Parathyroid adenoma (tissue), 2 donors: ENCODE measurements at regions not wholly inside any gene's neighbourhood (a gene's known extent, or its start where the extent isn't known, plus 50 kb on each side); places are given as distances from the start of the nearest gene placed in this dataset.
"Not testable (repeated sequence)": the region's sequence is repeated elsewhere in the genome, so short reads cannot be mapped to it uniquely, and the experiment has no call there.

Source experiments
- H2AFZ ChIP-seq: fragments of 300-600 bp; sonication (generic); one replicate; pipeline ENCODE4 v1.7.0; 2017; ENCODE audit warnings: antibody characterized with exemption, mild to moderate bottlenecking
- H3K27ac ChIP-seq: fragments of 300-600 bp; sonication (generic); one replicate; pipeline ENCODE4 v1.7.0; 2017
- H3K27me3 ChIP-seq: fragments of 300-600 bp; sonication (generic); one replicate; pipeline ENCODE4 v1.7.0; 2017; ENCODE audit warnings: low read length; ENCODE audit not compliant: control insufficient read depth, insufficient read depth
- H3K36me3 ChIP-seq: fragments of 300-600 bp; sonication (generic); one replicate; pipeline ENCODE4 v1.7.0; 2017; ENCODE audit warnings: low read length; ENCODE audit not compliant: control insufficient read depth, insufficient read depth
- H3K4me1 ChIP-seq: fragments of 300-600 bp; sonication (generic); one replicate; pipeline ENCODE4 v1.7.0; 2017; ENCODE audit warnings: control low read depth
- H3K4me2 ChIP-seq: fragments of 300-600 bp; sonication (generic); one replicate; pipeline ENCODE4 v1.7.0; 2017; ENCODE audit warnings: low read length
- H3K4me3 ChIP-seq: fragments of 300-600 bp; sonication (generic); one replicate; pipeline ENCODE4 v1.7.0; 2017; ENCODE audit warnings: low read depth, low read length
- H3K79me2 ChIP-seq: fragments of 300-600 bp; sonication (generic); one replicate; pipeline ENCODE4 v1.7.0; 2017; ENCODE audit warnings: control low read depth
- H3K9ac ChIP-seq: fragments of 300-600 bp; sonication (generic); one replicate; pipeline ENCODE4 v1.7.0; 2017; ENCODE audit warnings: mild to moderate bottlenecking
- H3K9me3 ChIP-seq: fragments of 300-600 bp; sonication (generic); one replicate; pipeline ENCODE4 v1.7.0; 2017; ENCODE audit warnings: low read length; ENCODE audit not compliant: control insufficient read depth
- TF ChIP-seq, protein P1 (sequence below): fragments of 300-600 bp; sonication (generic); IDR thresholded peaks from one replicate; pipeline ENCODE4 v1.7.0; 2017; ENCODE audit warnings: antibody characterized with exemption, mild to moderate bottlenecking
- donor health status: primary hyperparathyroidism.

- no peak overlapping the region for H3K27ac ChIP-seq
Measured at GRCh38 chr1:81183553-81183952, 617.2 kb upstream of the ADGRL2 start.

GRCh38 chr1:81183051-81183450, 617.7 kb upstream of the ADGRL2 start:
- TF ChIP-seq, protein P1, sequence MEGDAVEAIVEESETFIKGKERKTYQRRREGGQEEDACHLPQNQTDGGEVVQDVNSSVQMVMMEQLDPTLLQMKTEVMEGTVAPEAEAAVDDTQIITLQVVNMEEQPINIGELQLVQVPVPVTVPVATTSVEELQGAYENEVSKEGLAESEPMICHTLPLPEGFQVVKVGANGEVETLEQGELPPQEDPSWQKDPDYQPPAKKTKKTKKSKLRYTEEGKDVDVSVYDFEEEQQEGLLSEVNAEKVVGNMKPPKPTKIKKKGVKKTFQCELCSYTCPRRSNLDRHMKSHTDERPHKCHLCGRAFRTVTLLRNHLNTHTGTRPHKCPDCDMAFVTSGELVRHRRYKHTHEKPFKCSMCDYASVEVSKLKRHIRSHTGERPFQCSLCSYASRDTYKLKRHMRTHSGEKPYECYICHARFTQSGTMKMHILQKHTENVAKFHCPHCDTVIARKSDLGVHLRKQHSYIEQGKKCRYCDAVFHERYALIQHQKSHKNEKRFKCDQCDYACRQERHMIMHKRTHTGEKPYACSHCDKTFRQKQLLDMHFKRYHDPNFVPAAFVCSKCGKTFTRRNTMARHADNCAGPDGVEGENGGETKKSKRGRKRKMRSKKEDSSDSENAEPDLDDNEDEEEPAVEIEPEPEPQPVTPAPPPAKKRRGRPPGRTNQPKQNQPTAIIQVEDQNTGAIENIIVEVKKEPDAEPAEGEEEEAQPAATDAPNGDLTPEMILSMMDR, result no peak
- Histone ChIP-seq H3K27ac (no peak overlapping the region), H3K4me3 (no peak overlapping the region), H3K4me2 (no peak overlapping the region), H3K27me3 (no peaks in the 10 kb centered on the region), H3K36me3 (no peaks in the 10 kb centered on the region), H3K9ac (no peak overlapping the region), H3K9me3 (no peaks in the 10 kb centered on the region), H3K4me1 (no peaks in the 10 kb centered on the region), H3K79me2 (no peaks in the 10 kb centered on the region), H2AFZ (no peak overlapping the region)

More at GRCh38 chr1:81183553-81183952, 617.2 kb upstream of the ADGRL2 start:
- no peaks in the 10 kb centered on the region for H3K79me2 ChIP-seq
- no peak overlapping the region for H3K4me2 ChIP-seq
- H3K36me3 ChIP-seq, result no peaks in the 10 kb centered on the region
- H3K4me3 ChIP-seq, result no peak overlapping the region
- TF ChIP-seq, protein P1, result no peak
- H3K4me1 ChIP-seq, result no peaks in the 10 kb centered on the region
- H3K9me3 ChIP-seq, result no peaks in the 10 kb centered on the region
- H3K27me3 ChIP-seq, result no peaks in the 10 kb centered on the region
- H3K9ac ChIP-seq, result no peak overlapping the region
- no peak overlapping the region for H2AFZ ChIP-seq

GRCh38 chr1:81179242-81179641, 621.5 kb upstream of the ADGRL2 start:
- H3K79me2 ChIP-seq, result no peaks in the 10 kb centered on the region
- H3K4me3 ChIP-seq, result no peak overlapping the region
- H3K36me3 ChIP-seq, result no peaks in the 10 kb centered on the region
- TF ChIP-seq, protein P1, result no peak
- H2AFZ ChIP-seq, result no peak overlapping the region
- H3K9ac ChIP-seq, result no peak overlapping the region
- H3K27me3 ChIP-seq, result no peaks in the 10 kb centered on the region
- H3K27ac ChIP-seq, result no peak overlapping the region
- no peak overlapping the region for H3K4me2 ChIP-seq
- H3K4me1 ChIP-seq, result no peaks in the 10 kb centered on the region
- H3K9me3 ChIP-seq, result no peaks in the 10 kb centered on the region

- not testable (repeated sequence) for H3K36me3 ChIP-seq, H3K9me3 ChIP-seq, H3K4me2 ChIP-seq, H2AFZ ChIP-seq, H3K27ac ChIP-seq, H3K4me1 ChIP-seq, H3K79me2 ChIP-seq, H3K4me3 ChIP-seq, H3K27me3 ChIP-seq, H3K9ac ChIP-seq
Measured at GRCh38 chr1:81178431-81179093, 622.2 kb upstream of the ADGRL2 start.

DNA sequence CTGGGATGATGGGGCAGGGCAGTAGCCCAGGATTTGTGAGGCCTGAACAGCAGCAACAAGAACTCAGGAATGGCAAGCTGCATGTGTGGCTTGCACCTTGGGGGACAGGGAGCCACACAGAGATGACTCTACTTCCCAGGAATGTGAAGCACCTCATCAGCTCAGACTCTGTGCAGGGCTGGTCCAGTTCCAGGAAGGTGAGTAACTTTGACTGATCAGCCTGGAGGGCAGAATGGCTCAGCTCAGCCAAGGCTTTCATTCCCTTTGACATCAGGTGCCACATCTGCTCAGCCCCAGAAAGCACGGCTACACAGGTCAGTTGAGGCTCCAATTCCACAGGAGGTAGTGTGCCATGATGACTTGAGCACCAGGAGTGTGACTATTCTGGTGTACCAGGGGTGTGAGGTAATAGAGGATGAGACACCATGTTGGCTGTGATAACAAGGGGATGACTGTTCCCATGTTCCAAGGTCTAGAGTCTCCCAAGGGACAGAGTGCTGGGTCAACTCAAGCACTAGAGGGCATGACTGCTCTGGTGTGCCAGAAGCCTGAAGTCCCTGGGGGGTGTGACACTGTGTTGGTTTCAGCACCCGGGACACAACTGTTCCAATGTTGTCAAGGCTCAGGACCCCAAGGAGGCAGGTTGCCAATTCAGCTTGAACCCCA, 625.8 kb upstream of the ADGRL2 start:
- TF ChIP-seq, protein P1, result no peak
- H3K9ac ChIP-seq, result no peak overlapping the region

More for the DNA sequence above, 625.8 kb upstream of the ADGRL2 start:
- Histone ChIP-seq H3K36me3 (no peaks in the 10 kb centered on the region), H3K4me2 (no peak overlapping the region), H3K9me3 (no peaks in the 10 kb centered on the region), H2AFZ (no peak overlapping the region), H3K4me1 (no peaks in the 10 kb centered on the region), H3K27ac (no peak overlapping the region), H3K79me2 (no peaks in the 10 kb centered on the region), H3K27me3 (no peaks in the 10 kb centered on the region), H3K4me3 (no peak overlapping the region)
